Keratinocyte (primary cell): ENCODE measurements at regions not wholly inside any gene's neighbourhood (a gene's known extent, or its start where the extent isn't known, plus 50 kb on each side); places are given as distances from the start of the nearest gene placed in this dataset.

Experiments used
- DNase-seq: peaks from one replicate; pipeline ENCODE4 v3.0.0-alpha.2; 2011; ENCODE audit warnings: low read depth, missing footprints, low spot score
- FAIRE-seq: peaks from 2 replicates; lab custom pipeline; 2011; peaks lifted over from hg19 to GRCh38; lab: Jason Lieb, UNC
- H2AFZ ChIP-seq: 2 replicates; pipeline ENCODE4 v1.6.0; 2012; ENCODE audit warnings: low read length, control low read depth, inconsistent platforms; ENCODE audit not compliant: control insufficient read depth
- H3K27ac ChIP-seq: 2 replicates; pipeline ENCODE4 v1.5.1; 2011; ENCODE audit warnings: low read length; ENCODE audit not compliant: control insufficient read depth, insufficient read depth
- H3K27me3 ChIP-seq: 3 replicates; pipeline ENCODE4 v1.6.0; 2011; ENCODE audit warnings: low read length; ENCODE audit not compliant: control insufficient read depth, insufficient read depth; ENCODE audit errors: extremely low read depth
- H3K36me3 ChIP-seq, 2 experiments: 2 replicates in 1 of 2; 3 replicates in 1 of 2; pipeline ENCODE4 v1.5.1; 2011; ENCODE audit warnings: low read length in 2 of 2, mild to moderate bottlenecking in 1 of 2; ENCODE audit not compliant: control insufficient read depth in 2 of 2, insufficient read depth in 2 of 2; ENCODE audit errors: extremely low read depth in 1 of 2
- H3K4me1 ChIP-seq: 3 replicates; pipeline ENCODE4 v1.5.1; 2011; ENCODE audit warnings: low read length; ENCODE audit not compliant: control insufficient read depth, insufficient read depth; ENCODE audit errors: extremely low read depth
- H3K4me2 ChIP-seq: 3 replicates; pipeline ENCODE4 v1.6.0; 2011; ENCODE audit warnings: low read depth, low read length; ENCODE audit not compliant: control insufficient read depth, insufficient read depth; ENCODE audit errors: extremely low read depth
- H3K4me3 ChIP-seq, 3 experiments: fragments of 200-600 bp in 1 of 3; sonication (generic) in 1 of 3; 2 replicates in 2 of 3; 3 replicates in 1 of 3; pipeline ENCODE4 v1.5.1; 2011 to 2016; ENCODE audit warnings: low read length in 3 of 3, mild to moderate bottlenecking in 3 of 3, control low read depth in 2 of 3, inconsistent platforms in 1 of 3, low read depth in 1 of 3, mixed read lengths in 1 of 3, mixed run types in 1 of 3, moderate library complexity in 1 of 3; ENCODE audit not compliant: control insufficient read depth in 2 of 3, insufficient read depth in 2 of 3; ENCODE audit errors: extremely low read depth in 1 of 3
- H3K79me2 ChIP-seq: 2 replicates; pipeline ENCODE4 v1.6.0; 2012; ENCODE audit warnings: low read length; ENCODE audit not compliant: control insufficient read depth, insufficient read depth
- H3K9ac ChIP-seq: 3 replicates; pipeline ENCODE4 v1.6.0; 2011; ENCODE audit warnings: low read length; ENCODE audit not compliant: control insufficient read depth, insufficient read depth; ENCODE audit errors: extremely low read depth
- H3K9me1 ChIP-seq: 3 replicates; pipeline ENCODE4 v1.6.0; 2011; ENCODE audit warnings: low read length; ENCODE audit not compliant: control insufficient read depth, insufficient read depth; ENCODE audit errors: extremely low read depth
- H3K9me3 ChIP-seq: 2 replicates; pipeline ENCODE4 v1.5.1; 2012; ENCODE audit warnings: low read depth, low read length; ENCODE audit not compliant: control insufficient read depth
- H4K20me1 ChIP-seq: 3 replicates; pipeline ENCODE4 v1.6.0; 2011; ENCODE audit warnings: low read length; ENCODE audit not compliant: control insufficient read depth, insufficient read depth; ENCODE audit errors: extremely low read depth
- EZH2 ChIP-seq: IDR thresholded peaks from one replicate; pipeline ENCODE4 v1.6.1; 2012; ENCODE audit warnings: inconsistent platforms, mild to moderate bottlenecking, low read length, moderate library complexity
- dilution Hi-C: fragments of 300-500 bp; cut with MboI; formaldehyde crosslinking; loops from one replicate; pipeline ENCODE4 v1.7.0; 2020; ENCODE audit warnings: low sequenced_read_pairs; ENCODE audit not compliant: extremely low pct_ligation_motif_present
- TF ChIP-seq, protein P1 (sequence below), 3 experiments: IDR thresholded peaks in 1 of 3; conservative IDR thresholded peaks in 1 of 3; optimal IDR thresholded peaks in 1 of 3; 2 replicates in 2 of 3; 3 replicates in 1 of 3; pipeline versions ENCODE3 to v1.5.1; 2011; ENCODE audit warnings: low read length in 3 of 3, mild to moderate bottlenecking in 3 of 3, moderate library complexity in 2 of 3, control low read depth in 1 of 3, inconsistent platforms in 1 of 3; ENCODE audit not compliant: insufficient read depth in 2 of 3; ENCODE audit errors: extremely low read depth in 1 of 3

DNA sequence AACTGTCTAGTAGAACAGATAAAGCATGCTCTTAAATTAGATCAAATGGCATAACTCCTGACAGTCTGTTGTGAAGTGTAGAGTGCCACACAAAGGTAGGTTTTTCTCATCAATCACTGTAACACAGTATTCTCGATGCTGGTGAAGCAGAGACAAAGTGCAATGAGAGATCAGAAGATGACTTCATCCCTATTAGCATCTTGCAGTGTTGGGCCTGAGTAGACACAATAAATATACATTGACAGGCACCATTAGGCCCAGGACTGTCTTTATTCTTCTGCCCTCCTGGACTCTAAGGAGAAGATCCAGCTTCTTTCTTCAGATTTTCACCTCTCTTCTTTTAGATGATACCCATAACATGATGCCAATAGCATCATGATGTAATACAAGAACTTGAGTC is 478.0 kb upstream of the TENM4 start:
- Histone ChIP-seq H3K4me2 (no peak overlapping the region), H3K79me2 (no peaks in the 10 kb centered on the region), H2AFZ (no peak overlapping the region), H4K20me1 (no peaks in the 10 kb centered on the region), H3K27me3 (no peaks in the 10 kb centered on the region), H3K4me1 (no peaks in the 10 kb centered on the region), H3K9me1 (no peaks in the 10 kb centered on the region), H3K9me3 (no peaks in the 10 kb centered on the region), H3K27ac (no peak overlapping the region), H3K4me3 (no peak overlapping the region), H3K36me3 (no peaks in the 10 kb centered on the region), H3K9ac (no peak overlapping the region)
- dilution Hi-C loops: no loop called here
- TF ChIP-seq, protein P1, sequence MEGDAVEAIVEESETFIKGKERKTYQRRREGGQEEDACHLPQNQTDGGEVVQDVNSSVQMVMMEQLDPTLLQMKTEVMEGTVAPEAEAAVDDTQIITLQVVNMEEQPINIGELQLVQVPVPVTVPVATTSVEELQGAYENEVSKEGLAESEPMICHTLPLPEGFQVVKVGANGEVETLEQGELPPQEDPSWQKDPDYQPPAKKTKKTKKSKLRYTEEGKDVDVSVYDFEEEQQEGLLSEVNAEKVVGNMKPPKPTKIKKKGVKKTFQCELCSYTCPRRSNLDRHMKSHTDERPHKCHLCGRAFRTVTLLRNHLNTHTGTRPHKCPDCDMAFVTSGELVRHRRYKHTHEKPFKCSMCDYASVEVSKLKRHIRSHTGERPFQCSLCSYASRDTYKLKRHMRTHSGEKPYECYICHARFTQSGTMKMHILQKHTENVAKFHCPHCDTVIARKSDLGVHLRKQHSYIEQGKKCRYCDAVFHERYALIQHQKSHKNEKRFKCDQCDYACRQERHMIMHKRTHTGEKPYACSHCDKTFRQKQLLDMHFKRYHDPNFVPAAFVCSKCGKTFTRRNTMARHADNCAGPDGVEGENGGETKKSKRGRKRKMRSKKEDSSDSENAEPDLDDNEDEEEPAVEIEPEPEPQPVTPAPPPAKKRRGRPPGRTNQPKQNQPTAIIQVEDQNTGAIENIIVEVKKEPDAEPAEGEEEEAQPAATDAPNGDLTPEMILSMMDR (optimal IDR thresholded peaks at IDR 0.05 in 1 of 3, IDR thresholded peaks at IDR 0.05 in 1 of 3, conservative IDR thresholded peaks at IDR 0.05 in 1 of 3; ENCODE audit: extremely low read depth in 1 of 3, insufficient read depth in 2 of 3, low read length in 3 of 3): no peak
- no peak for TF ChIP-seq EZH2
- FAIRE-seq: no peak
- DNase-seq: no peak

- FAIRE-seq (no peak), DNase-seq (no peak)
- no peaks in the 10 kb centered on the region for H3K9me1 ChIP-seq
- H3K9ac ChIP-seq: no peak overlapping the region
- H3K27me3 ChIP-seq: no peaks in the 10 kb centered on the region
- dilution Hi-C loops: no loop called here
- no peaks in the 10 kb centered on the region for H4K20me1 ChIP-seq
- no peak overlapping the region for H3K27ac ChIP-seq
- H2AFZ ChIP-seq: no peak overlapping the region
- H3K4me1 ChIP-seq: no peaks in the 10 kb centered on the region
- no peak overlapping the region for H3K4me2 ChIP-seq
- no peak overlapping the region for H3K4me3 ChIP-seq
- H3K36me3 ChIP-seq: no peaks in the 10 kb centered on the region
- TF ChIP-seq, protein P1 (optimal IDR thresholded peaks at IDR 0.05 in 1 of 3, IDR thresholded peaks at IDR 0.05 in 1 of 3, conservative IDR thresholded peaks at IDR 0.05 in 1 of 3; ENCODE audit: extremely low read depth in 1 of 3, insufficient read depth in 2 of 3, low read length in 3 of 3): no peak
- TF ChIP-seq EZH2: no peak
- no peaks in the 10 kb centered on the region for H3K79me2 ChIP-seq
- peaks cover 2% of the 10 kb centered on the region for H3K9me3 ChIP-seq
Observed at GRCh38 chr11:79906164-79906563, 465.3 kb upstream of the TENM4 start.
